Stimulated activated CD4-positive, alpha-beta T cell treated with anti-CD3 and anti-CD28 coated beads, TNF-alpha, amount 100 ng/mL, for 1 hour (primary cell): ENCODE measurements at regions not wholly inside any gene's neighbourhood (a gene's known extent, or its start where the extent isn't known, plus 50 kb on each side); places are given as distances from the start of the nearest gene placed in this dataset.

Experiments used
- DNase-seq, 3 donors: peaks; one replicate each; pipeline ENCODE4 v3.0.0-alpha.2; 2020; ENCODE audit warnings: low read depth in 3 of 3, low spot score in 1 of 3

- no peak for DNase-seq
Observed at GRCh38 chr12:66848967-66849366, 170.1 kb upstream of the GRIP1 start.

GRCh38 chr12:66851134-66851533, 172.3 kb upstream of the GRIP1 start:
- no peak for DNase-seq

GRCh38 chr12:66852091-66852490, 173.2 kb upstream of the GRIP1 start:
- no peak for DNase-seq

GRCh38 chr12:66852765-66853164, 173.9 kb upstream of the GRIP1 start:
- DNase-seq, result no peak

GRCh38 chr12:66859751-66860440, 181.0 kb upstream of the GRIP1 start:
- DNase-seq, result no peak

- peak; percentile 11 to 40 (median 13) for DNase-seq
Observed at GRCh38 chr12:66860752-66861750, 182.2 kb upstream of the GRIP1 start.

- no peak for DNase-seq
Observed at GRCh38 chr12:66862356-66862985, 183.6 kb upstream of the GRIP1 start.

- no peak for DNase-seq
Observed at GRCh38 chr12:66863276-66863675, 184.4 kb upstream of the GRIP1 start.

- DNase-seq, result no peak
Observed at GRCh38 chr12:66877925-66878324, 199.0 kb upstream of the GRIP1 start.

- no peak for DNase-seq
Observed at GRCh38 chr12:66879409-66879808, 200.5 kb upstream of the GRIP1 start.

- no peak for DNase-seq
Observed at GRCh38 chr12:66881386-66881785, 202.5 kb upstream of the GRIP1 start.

GRCh38 chr12:66884091-66884490, 205.2 kb upstream of the GRIP1 start:
- no peak for DNase-seq

GRCh38 chr12:66885115-66885875, 206.4 kb upstream of the GRIP1 start:
- DNase-seq, result no peak

GRCh38 chr12:66896797-66897196, 217.9 kb upstream of the GRIP1 start:
- DNase-seq, result no peak

- DNase-seq, result no peak
Observed at GRCh38 chr12:66898700-66899469, 220.0 kb upstream of the GRIP1 start.

- no peak for DNase-seq
Observed at GRCh38 chr12:66899588-66899987, 220.7 kb upstream of the GRIP1 start.

GRCh38 chr12:66900616-66901015, 221.7 kb upstream of the GRIP1 start:
- DNase-seq, result no peak

GRCh38 chr12:66901138-66901932, 222.5 kb upstream of the GRIP1 start:
- no peak for DNase-seq

GRCh38 chr12:66902020-66902419, 223.1 kb upstream of the GRIP1 start:
- DNase-seq, result no peak
